GM23248 (cell line): ENCODE measurements at regions not wholly inside any gene's neighbourhood (a gene's known extent, or its start where the extent isn't known, plus 50 kb on each side); places are given as distances from the start of the nearest gene placed in this dataset.

Experiments
- EZH2 ChIP-seq: fragments of 200-600 bp; sonication (generic); IDR thresholded peaks from 2 replicates; pipeline ENCODE4 v1.6.1; 2018; ENCODE audit warnings: antibody characterized with exemption, mild to moderate bottlenecking; ENCODE audit not compliant: insufficient read depth, poor library complexity, severe bottlenecking
- EZH2phosphoT487 ChIP-seq: fragments of 200-600 bp; sonication (generic); IDR thresholded peaks from 2 replicates; pipeline ENCODE4 v1.6.1; 2018; ENCODE audit warnings: antibody characterized with exemption, moderate library complexity, mild to moderate bottlenecking, low read depth; ENCODE audit not compliant: insufficient read depth

DNA sequence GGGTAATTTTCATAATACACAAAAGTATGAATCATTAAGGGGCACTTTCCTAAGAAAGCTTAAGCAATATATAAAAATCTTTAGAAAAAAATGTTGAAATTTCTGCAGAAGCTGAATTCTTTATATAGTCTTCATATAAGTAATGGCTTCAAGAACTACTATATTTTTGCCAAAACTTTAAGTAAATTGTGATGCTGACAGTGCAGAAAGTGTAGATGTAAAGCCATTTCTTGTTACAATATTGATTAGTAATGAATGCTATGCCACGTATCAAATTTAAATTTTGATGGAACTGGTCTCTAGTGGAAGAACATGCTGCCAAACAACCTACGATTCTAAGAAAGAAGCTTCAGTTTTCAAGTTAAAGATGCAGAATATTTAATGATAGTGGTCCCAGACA, 1210.0 kb downstream of the SLITRK1 start:
- TF ChIP-seq EZH2 (no peak), EZH2phosphoT487 (no peak)
